Inflammatory macrophage treated with lipopolysaccharide for 4 hours (primary cell): ENCODE measurements at regions not wholly inside any gene's neighbourhood (a gene's known extent, or its start where the extent isn't known, plus 50 kb on each side); places are given as distances from the start of the nearest gene placed in this dataset.

Source experiments
- DNase-seq: peaks from one replicate; pipeline ENCODE4 v3.0.0-alpha.2; 2020

GRCh38 chr18:25805323-25805722, 285.1 kb downstream of the SS18 start:
- peak; percentile 4 for DNase-seq

GRCh38 chr18:25799231-25799630, 291.2 kb downstream of the SS18 start:
- no peak for DNase-seq

DNA sequence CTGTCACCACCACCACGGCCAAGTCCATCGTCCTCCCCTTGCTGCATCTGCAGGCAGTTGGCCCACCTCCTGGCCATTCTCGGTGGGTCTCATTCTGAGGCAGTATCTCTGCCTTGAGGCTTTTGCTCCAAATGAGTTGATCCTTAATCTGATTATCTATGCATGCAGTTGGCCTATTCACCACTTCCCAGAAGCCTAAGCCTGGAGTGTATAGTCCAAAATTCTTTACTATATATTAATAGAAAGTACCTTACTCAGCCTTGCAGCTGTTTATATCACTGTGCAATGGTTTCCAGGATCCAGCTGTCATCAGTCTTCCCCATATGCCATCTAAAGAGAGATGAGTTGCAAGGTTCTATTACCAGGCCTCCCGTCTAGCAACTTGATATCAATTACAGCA, 292.4 kb downstream of the SS18 start:
- no peak for DNase-seq

- no peak for DNase-seq
Observed at GRCh38 chr18:25795213-25795612, 295.2 kb downstream of the SS18 start.

- no peak for DNase-seq
Observed at GRCh38 chr18:25787276-25787675, 303.1 kb downstream of the SS18 start.

- DNase-seq, result no peak
Observed at GRCh38 chr18:25786758-25787157, 303.7 kb downstream of the SS18 start.

GRCh38 chr18:25780105-25780504, 310.3 kb downstream of the SS18 start:
- no peak for DNase-seq

DNA sequence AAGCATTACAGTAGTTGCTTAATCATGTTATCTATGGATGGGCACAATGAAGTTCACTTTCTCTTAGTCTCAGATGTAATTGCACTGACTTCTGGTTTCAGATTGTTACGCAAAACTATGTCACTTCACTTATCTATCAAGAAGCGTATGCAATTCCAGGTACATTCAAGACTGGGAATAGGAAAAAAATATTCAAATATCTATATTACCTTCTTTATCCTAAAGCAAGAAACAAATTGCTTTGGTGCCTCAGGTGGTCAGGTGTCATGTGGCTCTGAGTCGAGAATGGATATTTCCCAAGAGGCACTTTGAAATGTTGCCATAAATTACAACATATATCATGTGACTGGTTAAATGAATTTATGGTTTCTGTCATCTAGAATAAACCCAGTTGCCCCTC, 318.6 kb downstream of the SS18 start:
- no peak for DNase-seq

GRCh38 chr18:25764777-25765176, 325.6 kb downstream of the SS18 start:
- DNase-seq, result no peak

GRCh38 chr18:25759111-25759510, 331.3 kb downstream of the SS18 start:
- no peak for DNase-seq

DNA sequence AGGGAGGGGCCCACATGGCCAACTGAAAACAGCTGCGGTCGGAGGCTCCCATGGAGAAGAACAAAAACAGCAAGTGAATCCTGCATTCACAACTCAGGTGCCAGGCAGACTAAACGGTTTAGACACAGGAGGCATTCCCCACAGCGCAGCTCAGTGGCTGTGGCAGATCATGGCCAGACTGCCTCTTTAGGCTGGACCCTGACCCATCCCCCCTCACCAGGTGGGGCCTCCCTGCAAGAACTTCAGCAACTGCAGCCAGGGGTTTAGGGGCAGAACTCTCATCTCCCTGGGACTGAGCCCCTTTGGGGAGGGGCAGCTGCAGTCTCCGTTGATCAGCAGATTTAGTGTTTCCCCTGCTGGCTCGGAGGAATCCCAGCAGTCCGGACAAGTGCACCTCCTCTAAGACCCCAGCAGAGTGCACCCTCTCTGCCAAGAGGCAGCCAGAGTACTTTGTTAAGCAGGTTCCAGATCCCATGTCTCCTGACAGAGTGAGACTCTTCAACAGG, 346.7 kb downstream of the SS18 start:
- DNase-seq, result no peak

- no peak for DNase-seq
Observed at GRCh38 chr18:25739376-25739775, 351.0 kb downstream of the SS18 start.

GRCh38 chr18:25737710-25738311, 352.6 kb downstream of the SS18 start:
- no peak for DNase-seq

DNA sequence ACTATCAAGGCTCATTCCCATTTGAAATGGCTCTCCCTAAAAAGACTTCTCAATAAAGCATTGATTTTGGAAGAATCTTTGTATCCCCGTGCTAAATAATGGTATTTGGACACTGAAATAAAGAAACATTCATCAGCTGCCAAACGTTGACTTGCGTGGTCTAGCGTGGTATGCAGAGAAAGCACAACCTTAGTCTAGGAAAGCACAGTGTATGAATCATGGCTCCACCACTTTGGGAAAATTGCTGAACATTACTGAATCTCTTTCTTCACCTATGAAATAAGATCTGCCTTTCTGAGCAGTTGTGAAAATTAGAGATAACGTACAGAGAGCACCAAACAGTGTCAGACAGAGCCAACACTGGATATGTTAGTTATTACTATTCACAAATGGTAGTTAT, 353.9 kb downstream of the SS18 start:
- DNase-seq, result no peak

DNA sequence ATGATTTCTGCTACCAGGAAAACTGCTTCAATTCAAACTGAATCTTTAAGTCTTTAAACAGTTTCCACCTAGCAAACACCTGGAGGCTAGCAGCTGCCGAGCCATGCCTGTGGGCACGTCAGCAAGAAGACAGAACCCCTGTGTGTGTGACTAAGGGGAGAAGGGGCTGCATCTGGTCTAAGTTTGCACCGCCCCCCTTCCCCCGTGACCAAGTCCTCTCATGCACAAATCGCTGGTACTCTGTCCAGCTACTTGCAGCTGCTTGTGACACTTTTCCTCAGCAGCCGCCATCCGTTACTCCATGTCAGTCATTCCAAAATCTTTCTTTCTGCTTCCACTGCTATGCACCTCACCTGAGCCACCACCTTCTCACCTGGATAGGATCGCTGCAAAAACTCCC, 355.0 kb downstream of the SS18 start:
- DNase-seq, result no peak

DNA sequence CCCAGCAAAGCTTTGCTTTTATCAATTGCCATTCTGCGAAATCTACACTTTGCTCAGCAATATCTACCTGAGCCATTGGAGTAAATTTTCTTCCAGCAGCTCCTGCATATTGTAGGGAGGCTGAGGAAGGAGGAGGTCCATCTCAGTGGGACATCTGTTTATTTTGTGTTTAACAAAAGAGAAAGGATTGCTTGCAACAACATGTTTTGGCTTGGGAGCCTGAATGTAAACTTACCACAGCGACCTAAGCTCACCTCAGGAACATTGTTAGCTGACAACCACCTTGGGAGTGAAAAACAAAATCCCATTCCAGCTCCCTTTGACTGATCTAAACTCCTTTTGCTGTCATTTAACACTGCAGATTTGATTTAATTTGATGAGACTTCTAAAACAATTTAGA, 356.1 kb downstream of the SS18 start:
- DNase-seq, result no peak

- DNase-seq, result no peak
Observed at GRCh38 chr18:25732862-25733261, 357.6 kb downstream of the SS18 start.

- no peak for DNase-seq
Observed at GRCh38 chr18:25729072-25729471, 361.3 kb downstream of the SS18 start.

DNA sequence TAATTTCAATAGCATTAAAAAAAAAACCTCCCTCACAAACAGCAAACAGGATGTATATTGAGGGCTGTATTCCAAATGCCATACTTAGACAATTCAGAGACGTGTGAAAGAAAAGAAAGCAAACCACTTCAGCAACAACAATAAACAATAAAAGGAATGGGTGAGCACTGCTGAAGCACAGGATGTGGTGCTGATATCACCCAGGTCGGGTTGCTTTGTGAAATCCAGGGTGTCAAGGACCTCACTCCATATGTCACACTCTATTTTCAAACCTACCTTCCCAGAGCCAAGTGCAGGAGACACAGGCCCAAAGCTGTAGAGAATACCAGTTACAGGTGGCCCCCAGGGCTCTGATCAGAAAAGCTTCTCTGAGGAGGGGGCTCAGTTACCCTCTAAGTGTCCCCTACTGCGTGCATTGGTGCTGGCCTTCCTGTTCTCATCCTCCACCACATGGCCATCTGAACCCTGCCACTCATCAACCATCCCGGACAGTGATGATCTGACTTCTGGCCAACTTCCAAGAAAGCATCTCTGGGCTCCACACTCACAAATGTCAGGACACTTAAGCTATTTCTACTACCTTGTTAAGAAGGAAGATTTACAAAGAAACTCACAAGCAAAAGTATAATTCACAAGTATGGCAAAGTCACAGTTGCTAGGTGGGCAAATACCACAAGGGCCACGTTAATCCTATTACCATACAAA, 363.0 kb downstream of the SS18 start:
- DNase-seq, result no peak

GRCh38 chr18:25726298-25726697, 364.1 kb downstream of the SS18 start:
- DNase-seq, result no peak

DNA sequence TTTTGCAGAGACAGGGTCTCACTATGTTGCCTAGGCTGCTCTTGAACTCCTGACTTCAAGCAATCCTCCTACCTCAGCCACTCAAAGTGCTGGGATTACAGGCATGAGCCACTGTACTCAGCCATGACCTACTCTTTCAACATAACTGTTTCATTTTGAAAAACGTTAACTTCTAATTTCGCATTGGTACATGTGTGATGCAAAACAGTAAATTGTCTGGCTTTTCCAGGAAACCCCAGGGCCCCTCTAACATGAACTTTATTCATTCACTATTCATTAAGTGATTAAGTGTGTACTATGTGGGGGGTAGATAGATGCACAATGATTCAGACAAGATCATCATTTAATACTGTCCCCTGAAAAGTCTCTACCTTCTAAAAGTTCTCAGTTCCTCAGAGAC, 364.9 kb downstream of the SS18 start:
- no peak for DNase-seq

- no peak for DNase-seq
Observed at GRCh38 chr18:25724997-25725396, 365.4 kb downstream of the SS18 start.

- no peak for DNase-seq
Observed at GRCh38 chr18:25724121-25724520, 366.3 kb downstream of the SS18 start.

DNA sequence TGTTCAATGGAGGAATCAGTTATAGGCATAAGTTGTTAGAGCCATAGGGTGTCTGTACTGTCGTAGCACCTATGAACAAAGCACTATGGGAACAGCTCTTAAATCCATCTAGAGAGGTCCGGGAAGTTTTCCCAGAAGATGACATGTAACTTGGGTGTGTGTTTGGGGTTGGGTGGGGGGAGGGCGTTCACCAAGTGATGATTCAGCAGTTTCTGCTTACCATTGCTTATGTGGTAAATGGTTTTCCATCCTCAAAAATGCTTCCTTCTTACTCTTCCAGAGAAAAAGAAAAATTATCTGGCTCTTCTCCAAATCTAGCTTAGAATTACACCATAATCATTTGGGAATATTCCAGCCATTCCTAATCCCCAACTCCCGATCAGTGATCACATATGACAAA, 361.1 kb upstream of the ZNF521 start:
- no peak for DNase-seq

GRCh38 chr18:25710981-25711380, 359.0 kb upstream of the ZNF521 start:
- no peak for DNase-seq
